ENCODE measurements at regions not wholly inside any gene's neighbourhood (a gene's known extent, or its start where the extent isn't known, plus 50 kb on each side); places are given as distances from the start of the nearest gene placed in this dataset.

GRCh38 chr5:96091874-96092273, 130.2 kb upstream of the ELL2 start:
- no peak for DNase-seq

GRCh38 chr5:96090215-96090614, 128.6 kb upstream of the ELL2 start:
- DNase-seq = no peak

GRCh38 chr5:96088706-96089498, 127.3 kb upstream of the ELL2 start:
- no peak for DNase-seq

DNA sequence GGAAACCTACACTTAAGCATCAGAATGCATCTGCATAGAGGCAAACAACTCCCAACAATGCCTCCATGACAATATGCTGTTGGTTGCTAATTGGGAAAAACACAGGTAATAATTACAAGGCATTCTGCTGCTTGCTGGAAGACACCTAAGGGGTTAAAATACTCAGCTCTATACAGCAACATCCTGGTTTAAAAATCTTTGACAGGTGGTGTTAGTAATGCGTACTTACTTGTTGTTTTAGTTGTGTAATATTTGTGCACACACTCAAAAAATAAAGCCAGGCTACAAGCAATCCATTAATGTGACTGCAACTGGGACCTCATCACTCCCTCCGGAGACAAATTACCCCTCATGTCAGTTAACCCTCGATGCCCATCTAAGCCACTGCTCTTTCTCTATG, 126.3 kb upstream of the ELL2 start:
- no peak for DNase-seq

DNA sequence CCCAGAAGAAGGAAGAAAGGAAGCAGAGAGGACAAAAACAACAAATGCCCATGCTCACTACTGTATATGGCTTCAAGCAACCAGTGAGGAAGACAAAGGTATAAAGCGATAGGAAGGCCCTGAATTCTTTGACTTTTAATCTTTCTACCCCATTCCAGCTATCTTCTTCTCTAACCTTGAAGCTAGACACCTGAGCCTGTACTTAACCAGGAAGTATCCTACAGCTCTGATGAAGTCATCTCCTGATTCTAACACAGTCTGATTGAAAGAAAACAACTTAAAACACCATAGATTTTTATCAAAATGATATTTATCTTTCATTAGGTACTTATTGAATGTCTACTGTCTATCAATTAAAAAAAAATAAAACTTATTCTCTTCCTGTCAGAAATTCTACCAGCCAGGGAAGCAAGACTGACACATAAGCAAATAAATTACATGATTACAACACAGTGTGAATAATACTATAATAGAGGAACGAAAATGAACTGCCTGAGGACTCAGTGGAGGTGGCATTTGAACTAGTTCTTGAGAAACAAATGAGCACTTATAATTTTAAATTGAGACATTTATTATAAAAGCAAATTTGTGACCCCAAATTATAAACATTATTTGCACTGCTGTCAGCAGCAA, 123.3 kb upstream of the ELL2 start:
- DNase-seq = no peak

- no peak for DNase-seq
These were observed 121.8 kb upstream of the ELL2 start for GRCh38 chr5:96083361-96083881.

DNA sequence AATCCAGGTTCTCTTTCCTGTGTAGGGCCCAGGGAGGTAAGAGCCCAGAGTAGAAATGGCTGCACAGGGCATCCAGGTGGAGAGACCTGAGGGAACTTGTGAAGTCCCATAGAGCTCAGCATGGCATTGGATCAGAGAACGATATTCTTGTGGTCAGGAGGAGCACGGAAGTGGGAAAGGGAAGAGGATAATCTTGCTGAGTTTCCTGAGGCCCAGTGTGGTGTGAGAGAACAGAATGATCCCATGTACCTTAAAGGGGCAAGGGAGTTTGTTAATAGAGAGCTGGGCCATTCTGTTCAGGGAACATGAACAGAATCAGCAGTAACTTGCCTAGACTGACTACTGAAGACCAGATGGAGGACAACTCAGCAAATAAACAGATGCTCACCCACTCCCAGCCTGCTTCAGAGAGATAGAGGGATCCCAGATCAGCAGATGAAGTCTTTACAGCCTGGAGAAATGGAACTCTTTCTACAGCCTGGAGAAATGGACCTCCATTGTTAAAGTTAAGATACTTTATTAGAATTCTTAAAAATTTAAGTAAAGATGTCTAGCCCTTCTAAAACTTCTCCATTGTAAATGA, 119.7 kb upstream of the ELL2 start:
- no peak for DNase-seq

DNA sequence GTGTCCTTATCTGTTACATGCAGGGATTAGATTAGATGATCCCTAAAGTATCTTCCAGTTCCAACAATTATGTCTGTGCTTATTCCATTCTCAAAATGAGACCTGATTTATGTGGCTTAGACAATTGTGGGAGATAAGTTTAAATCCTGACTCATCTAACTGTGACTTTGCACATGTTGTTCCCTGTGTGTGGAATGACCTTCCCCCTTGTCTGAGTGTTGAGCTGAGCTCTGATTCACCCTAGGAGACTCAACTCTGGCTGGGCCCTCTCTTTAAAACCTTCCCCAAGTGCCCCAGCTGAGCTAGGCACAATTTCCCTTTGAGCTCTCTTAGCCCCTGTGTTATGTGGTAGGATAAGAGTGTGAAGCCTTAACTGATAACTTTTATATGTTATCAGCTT, 118.9 kb upstream of the ELL2 start:
- DNase-seq = no peak

DNA sequence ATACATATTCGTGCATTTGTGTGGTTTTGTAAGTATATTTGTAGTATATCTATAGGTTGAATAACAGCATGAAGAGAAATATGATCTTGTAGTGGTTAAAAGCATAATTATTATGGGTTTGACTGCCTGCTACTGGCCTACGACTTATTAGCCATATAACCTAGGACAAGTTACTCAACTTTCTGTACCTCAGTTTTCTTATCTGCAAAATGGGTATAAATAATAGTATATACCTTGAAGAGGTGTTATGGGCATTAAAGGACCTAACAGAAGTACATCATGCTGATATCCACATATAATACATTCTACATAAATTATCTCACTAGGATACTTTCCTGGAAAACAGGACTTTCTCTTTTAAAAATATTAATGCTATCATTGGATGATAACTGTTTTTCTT, 118.3 kb upstream of the ELL2 start:
- DNase-seq = no peak

GRCh38 chr5:96079075-96079474, 117.4 kb upstream of the ELL2 start:
- DNase-seq = no peak

- DNase-seq = no peak
These were observed 114.8 kb upstream of the ELL2 start for GRCh38 chr5:96076451-96076850.

DNA sequence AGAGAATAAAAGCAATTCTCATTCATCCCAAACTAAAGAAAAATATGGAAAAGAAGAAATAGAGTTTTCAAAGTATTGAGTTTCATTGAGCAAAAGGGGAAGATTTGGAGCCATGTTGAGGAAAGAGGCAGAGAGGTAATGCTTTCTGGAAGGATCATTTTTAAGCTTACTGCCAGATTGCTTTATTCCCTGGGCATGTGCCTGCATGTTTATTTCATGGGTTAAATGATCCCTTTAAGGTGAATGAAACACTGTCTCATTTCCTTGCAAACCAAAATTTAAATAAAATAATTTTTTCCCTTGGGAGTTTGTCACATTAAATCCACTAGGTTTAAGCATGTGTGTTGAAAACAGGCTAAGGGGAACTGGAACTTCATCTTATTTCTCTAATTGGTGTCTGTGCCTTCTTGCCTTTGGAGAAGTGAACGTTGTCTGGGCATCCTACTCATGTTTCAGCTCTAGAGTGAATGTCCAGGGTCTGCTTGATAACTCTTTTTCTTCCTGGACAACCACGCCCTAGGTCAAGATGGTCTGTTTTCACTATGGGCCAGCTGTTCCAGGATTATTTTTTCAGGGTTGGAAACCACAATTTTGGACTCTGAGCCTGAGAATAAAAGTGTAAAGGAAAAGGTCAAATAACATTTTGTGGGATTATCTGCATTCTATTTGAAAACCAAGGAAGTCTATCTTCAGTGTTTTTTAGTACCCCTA, 114.1 kb upstream of the ELL2 start:
- peak; percentile 6 for DNase-seq

GRCh38 chr5:96074870-96075269, 113.2 kb upstream of the ELL2 start:
- no peak for DNase-seq

GRCh38 chr5:96074460-96074859, 112.8 kb upstream of the ELL2 start:
- no peak for DNase-seq

GRCh38 chr5:96072791-96073165, 111.1 kb upstream of the ELL2 start:
- DNase-seq = no peak

- DNase-seq = no peak
These were observed 110.6 kb upstream of the ELL2 start for GRCh38 chr5:96072138-96072790.

GRCh38 chr5:96070622-96071225, 109.1 kb upstream of the ELL2 start:
- DNase-seq = no peak

DNA sequence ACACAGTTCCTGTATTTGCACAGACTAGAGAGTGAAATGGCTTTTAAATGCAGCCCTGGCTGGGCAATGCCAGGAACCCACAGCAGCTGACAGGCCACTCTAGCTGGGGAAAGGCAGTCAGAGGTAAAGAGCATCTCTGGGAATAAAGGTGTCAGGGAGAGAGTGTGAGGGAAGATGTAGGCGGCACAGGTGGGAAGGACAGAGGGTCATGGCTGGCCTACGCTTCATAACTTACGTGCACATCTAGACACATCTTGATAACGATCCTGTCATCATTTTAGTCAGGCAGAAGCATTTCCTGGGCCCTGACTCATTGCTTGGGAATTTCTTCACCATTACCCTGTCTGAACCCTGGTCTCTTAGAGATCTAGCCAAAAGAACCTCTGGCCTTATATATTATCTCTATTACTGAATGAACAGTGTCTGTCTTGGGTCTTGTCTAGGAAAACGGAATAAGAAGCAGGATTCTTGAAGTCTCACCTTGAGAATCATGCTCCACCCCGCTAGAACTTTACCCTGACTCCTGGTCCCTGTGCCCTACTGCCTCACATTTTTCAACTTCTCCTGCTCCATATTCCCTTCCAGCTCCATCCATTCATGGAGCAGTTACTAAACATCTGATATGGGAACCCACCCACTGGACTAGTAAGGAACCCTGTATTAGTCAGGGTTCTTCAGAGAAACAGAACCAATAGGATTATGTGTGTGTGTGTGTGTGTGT, 106.4 kb upstream of the ELL2 start:
- DNase-seq = no peak

DNA sequence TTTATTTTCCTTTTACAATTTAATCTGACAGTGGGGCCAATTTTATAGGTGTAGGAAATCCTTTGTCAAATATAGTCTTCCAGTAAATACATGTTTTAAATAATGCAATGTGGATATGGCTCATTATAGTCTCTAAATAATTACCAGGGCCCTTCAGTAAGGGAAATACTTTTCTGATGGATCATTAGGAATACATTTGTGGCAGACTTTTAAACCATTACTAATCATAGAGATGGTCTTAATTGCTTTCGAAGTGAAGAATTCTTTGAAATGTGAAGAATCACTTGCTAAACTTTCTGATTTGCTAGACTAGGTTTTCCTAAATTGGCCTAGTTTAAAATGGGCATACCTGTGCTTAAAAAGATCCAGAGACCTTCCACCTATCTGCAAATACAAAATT, 105.6 kb upstream of the ELL2 start:
- no peak for DNase-seq

GRCh38 chr5:96066386-96066719, 104.7 kb upstream of the ELL2 start:
- DNase-seq = no peak

DNA sequence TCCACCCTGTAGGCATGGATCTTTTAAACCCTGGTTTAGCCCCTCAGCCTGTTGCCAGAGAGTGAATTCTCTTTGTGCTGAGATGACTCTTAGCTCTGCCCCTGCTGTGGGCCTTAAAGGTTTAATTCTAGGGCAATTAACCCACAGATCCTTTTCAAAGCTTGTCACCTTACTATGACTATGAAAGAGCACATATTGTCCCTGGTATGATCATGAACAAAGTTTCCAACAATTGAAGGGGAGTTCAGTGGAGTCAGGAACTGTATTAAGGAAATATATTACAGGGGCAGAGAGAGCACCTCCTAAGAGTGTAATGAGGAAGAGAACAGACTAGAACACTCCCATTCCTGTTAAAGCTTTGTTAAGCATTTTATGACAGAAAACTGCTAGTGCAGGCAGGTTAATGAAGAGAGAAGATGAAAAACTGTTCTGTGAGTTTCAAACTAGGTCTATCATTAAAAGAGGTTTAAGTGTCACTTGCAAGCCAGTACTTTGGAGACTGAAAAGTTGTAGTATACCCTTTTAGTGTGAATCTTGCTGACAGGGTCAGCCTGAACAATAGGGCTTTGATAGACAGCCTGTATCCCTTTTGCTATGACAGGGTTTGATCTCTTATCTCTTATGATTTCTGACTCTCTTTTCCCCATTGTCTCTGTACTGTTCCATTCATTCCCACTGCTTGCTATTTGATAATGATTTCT, 104.2 kb upstream of the ELL2 start:
- no peak for DNase-seq
